GM21576 (cell line): ENCODE measurements at regions not wholly inside any gene's neighbourhood (a gene's known extent, or its start where the extent isn't known, plus 50 kb on each side); places are given as distances from the start of the nearest gene placed in this dataset.
"Not testable (repeated sequence)": the region's sequence is repeated elsewhere in the genome, so short reads cannot be mapped to it uniquely, and the experiment has no call there.

ENCODE experiments used
- ATAC-seq: cut with Tn5 transposase; IDR thresholded peaks from one replicate; pipeline ENCODE4 v1.9.1; 2021; ENCODE audit warnings: mild to moderate bottlenecking, moderate library complexity; ENCODE audit not compliant: unreplicated experiment

- ATAC-seq, result no peak
Observed at GRCh38 chr3:110576960-110577359, 494.7 kb upstream of the NECTIN3 start.

DNA sequence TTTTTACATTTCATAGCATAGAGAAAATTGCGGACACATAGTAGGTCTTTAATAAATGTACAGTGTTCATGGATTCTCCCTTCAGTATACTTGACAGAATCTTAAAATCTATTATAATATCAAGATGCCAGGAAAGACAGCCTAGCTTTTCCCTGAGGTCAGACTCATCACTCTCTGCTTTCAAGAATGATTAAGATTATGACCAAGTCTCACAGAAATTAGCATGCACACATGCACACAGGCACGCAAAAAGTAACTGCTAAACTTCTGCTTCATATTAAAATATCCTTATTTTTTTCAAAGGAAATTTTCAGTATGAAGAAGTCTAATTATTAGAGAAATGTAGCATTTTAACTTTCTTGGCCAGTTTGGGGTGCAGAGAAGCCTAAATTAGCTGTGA lies 493.8 kb upstream of the NECTIN3 start:
- no peak for ATAC-seq

- no peak for ATAC-seq
Observed at GRCh38 chr3:110579840-110580550, 491.6 kb upstream of the NECTIN3 start.

DNA sequence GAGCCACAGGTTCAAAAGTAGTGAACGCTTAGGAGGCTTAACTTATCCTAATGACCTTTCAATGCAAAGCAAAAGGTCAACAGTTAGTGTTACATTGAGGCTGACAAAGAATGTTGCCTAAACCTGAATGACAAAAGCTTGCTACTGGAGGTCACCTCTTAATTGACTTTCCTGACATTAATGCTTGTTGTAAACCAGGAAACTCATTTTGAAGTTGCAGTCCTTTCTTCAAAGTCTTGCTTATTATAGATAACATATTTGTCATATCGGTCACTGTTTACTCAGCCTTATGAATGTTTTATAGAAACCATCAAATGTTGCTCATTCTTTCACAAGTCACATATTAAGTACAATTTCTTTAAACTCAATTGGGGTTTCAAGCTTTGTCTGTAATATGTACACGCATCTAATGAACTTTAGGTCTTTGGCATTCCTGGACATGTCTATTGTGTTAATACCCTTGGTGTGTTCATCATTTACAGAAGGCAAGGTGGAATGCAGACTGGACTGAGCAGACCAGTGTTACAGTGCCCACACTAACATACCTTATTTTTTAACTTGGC lies 488.2 kb upstream of the NECTIN3 start:
- ATAC-seq, result no peak

- ATAC-seq, result no peak
Observed at GRCh38 chr3:110588906-110589305, 482.7 kb upstream of the NECTIN3 start.

GRCh38 chr3:110589341-110589740 lies 482.3 kb upstream of the NECTIN3 start:
- ATAC-seq, result no peak

DNA sequence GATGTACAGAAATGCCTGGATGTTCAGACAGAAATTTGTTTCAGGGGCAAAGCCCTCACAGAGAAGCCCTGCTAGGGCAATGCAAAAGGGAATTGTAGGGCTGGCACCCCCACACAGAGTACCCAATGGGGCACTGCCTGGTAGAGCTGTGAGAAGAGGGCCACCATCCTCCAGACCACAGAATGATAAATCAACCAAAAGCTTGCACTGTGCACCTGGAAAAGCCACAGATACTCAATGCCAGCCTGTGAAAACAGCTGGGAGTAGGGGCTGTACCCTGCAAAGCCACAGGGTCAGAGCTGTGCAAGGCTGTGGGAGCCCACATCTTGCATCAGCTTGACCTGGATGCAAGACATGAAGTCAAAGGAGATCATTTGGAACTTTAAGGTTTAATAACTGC lies 477.9 kb upstream of the NECTIN3 start:
- no peak for ATAC-seq

GRCh38 chr3:110598847-110599490 lies 472.6 kb upstream of the NECTIN3 start:
- no peak for ATAC-seq

DNA sequence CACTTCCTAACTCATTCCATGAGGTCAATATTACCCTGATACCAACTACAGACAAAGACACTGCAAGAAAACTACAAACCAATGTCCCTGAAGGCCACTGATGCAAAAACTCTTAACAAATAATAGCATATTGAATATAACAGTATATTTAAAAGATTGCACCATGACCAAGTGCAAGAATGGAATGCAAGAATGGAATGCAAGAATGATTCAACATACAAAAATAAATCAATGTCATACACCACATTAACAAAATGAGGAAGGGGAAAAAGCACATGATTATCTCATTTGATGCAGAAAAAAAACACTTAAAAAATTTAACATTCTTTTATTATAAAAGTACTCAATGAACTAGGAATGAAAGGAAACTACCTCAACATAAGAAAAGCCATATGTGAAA lies 463.1 kb upstream of the NECTIN3 start:
- no peak for ATAC-seq

DNA sequence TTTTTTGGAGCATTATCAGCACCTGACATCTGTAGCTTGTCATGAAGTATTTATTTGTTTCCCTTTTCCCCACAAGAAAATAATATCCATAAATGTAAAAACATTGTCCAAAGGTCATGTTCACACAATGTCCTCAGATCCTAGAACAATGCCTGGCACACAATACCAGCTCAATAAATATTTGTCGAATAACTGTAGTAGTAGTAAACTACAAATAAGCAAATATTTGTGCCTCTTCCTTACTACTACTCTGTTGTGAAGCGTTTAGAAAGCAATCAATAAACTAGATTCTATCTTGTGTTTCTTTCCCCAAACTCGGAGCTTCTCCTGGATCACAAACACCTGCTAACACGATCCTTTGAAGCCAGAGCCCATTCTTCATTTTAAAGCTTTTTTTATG lies 459.6 kb upstream of the NECTIN3 start:
- ATAC-seq, result no peak

DNA sequence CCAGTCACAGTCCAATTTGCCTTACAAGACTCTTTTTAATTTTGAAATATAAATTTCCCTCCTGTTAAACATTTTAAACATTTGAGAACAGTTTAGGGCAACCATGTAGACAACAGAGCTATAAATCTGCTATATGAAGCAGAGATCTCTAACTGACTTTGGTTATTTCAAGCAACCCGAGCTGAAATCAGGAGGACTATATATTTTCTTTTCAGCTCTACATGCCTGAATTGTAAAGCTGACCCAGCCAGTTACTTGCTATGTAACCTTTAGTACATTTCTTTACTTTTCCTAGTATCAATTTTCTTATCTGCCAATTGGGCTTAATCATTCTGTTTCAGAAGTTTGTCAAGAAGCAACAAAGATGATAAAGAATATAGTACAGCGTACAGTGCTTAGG lies 457.4 kb upstream of the NECTIN3 start:
- ATAC-seq, result no peak

DNA sequence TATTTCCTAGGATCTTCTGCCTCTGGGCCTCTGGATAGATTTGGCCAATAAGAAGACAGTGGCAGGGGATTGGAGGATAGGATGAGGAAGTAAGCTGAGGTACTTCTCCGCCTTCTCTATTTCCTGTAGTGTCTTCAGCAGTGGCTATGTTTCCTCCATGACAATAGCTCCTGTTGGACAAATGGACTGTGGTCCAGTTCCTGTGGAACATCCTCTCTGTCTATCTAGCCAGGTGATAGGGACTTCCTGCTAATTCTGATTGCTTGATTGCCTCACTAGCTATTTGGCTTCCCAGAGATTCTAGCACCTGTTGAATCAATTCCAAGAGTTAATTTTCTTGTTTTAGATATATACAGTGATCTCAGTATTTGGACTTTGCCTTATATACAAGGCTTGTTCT lies 456.2 kb upstream of the NECTIN3 start:
- ATAC-seq, result no peak

- no peak for ATAC-seq
Observed at GRCh38 chr3:110618512-110619226, 452.9 kb upstream of the NECTIN3 start.

- ATAC-seq, result no peak
Observed at GRCh38 chr3:110620118-110620517, 451.5 kb upstream of the NECTIN3 start.

DNA sequence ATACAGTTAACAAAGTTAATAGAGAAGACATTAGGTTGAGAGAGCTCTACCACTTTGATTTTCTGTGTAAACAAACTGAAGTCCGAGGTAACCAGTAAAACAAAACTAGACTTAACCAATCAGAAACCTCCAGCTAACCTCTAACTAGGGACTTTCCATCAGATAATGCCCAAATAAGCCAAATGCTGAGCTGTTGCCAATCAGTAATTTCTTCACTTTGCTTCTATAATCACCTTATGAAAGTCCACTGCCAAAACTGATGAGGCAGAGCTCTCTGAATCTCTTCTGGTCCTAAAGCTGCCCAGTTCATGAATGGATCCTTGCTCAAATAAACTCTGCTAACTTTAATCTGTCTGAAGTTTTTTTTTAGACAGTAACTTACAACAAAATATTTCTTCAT lies 448.0 kb upstream of the NECTIN3 start:
- ATAC-seq, result no peak

DNA sequence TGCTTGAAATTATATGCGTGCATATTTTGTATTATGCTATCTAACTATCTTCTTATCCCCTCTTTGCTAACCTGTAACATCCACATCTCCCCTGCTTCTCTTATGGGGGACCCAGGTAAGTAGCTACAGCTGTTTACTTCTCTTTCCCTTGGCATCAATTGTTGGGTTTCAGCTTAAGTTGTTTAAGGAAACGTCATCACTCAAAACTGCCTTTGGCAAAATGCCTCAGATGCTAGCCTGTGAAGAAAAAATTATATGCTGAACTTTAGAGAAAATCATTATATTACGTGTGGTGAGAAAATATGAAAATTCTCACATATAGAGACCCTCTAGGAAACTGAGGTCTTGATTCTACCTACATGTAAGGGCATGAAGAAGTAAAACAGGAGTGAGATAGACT lies 447.0 kb upstream of the NECTIN3 start:
- no peak for ATAC-seq

GRCh38 chr3:110625201-110625747 lies 446.3 kb upstream of the NECTIN3 start:
- no peak for ATAC-seq

DNA sequence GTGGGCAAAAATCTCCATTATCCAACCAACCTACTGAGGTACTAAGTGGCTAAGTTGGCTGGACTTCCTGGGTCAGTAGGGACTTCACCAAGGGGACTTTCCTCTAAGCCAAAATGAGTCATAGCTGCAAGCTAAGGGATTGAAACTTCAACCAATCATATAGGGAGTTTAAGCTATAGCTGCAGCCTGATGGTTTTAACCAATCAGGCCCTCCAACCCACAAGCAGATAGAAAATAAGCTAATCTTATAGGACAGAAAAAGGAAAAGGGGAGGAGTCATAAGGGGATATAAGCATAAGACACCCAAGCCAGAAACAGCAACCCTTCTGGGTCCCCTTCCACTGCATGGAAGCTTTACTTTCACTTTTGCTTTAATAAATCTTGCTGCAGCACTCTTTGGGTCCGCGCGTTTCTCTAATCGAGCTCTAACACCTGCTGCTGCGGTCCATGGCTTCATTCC lies 444.9 kb upstream of the NECTIN3 start:
- not testable (repeated sequence) for ATAC-seq

DNA sequence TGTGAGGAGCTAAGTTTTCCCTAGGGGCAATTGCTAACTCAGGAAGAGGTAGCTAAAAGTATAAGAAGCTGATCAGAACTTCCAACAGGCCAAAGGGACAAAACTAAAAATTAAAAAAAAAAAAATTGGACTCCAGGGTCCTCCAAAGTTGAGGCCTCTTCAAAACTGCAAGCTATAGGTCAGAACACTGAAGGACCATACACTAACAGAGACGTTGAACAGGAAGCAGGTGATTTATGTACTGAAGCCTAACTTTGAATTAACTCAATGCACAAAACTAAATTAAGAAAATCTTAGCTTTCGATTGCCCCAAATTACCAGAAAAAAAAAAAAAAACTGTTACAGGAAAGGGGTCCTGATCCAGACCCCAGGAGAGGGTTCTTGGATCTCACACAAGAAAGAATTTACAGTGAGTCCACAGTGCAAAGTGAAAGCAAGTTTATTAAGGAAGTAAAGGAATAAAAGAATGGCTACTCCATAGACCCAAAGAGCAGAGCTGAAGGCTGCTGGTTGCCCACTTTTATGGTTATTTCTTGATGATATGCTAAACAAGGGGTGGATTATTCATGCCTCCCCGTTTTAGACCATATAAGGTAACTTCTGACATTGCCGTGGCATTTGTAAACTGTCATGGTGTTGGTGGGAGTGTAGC lies 442.8 kb upstream of the NECTIN3 start:
- ATAC-seq, result no peak

- ATAC-seq, result no peak
Observed at GRCh38 chr3:110629917-110630316, 441.7 kb upstream of the NECTIN3 start.

DNA sequence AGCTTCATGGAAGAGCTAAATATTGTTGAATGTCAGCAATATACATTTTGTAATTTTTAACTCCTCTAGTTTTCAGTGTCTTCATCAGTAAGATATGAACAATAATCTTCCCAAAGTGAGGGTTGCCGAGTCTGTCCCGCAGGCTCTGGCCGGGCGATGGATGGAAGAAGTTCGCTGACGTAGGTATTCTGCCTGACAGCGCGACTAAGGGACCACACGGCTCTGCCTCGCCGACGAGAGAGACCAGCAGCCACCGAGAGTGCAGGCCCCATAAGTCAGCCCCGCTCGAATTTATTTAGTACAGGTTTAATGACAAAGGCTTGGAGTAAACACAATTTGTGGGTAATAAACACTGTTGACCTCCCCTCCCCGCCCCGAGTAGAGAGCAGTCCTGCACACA lies 427.4 kb upstream of the NECTIN3 start:
- no peak for ATAC-seq
